ENCODE measurements at regions not wholly inside any gene's neighbourhood (a gene's known extent, or its start where the extent isn't known, plus 50 kb on each side); places are given as distances from the start of the nearest gene placed in this dataset.

GRCh38 chr10:113239566-113240350 lies 289.7 kb downstream of the TCF7L2 start:
- TF ChIP-seq CTCF (conservative IDR thresholded peaks at IDR 0.05; ENCODE audit: low read length) = no peak
- DNase-seq (ENCODE audit: low read depth) = no peak
- H3K4me3 ChIP-seq (ENCODE audit: low read length) = no peak overlapping the region

- no peak for TF ChIP-seq CTCF (conservative IDR thresholded peaks at IDR 0.05; ENCODE audit: low read length)
- DNase-seq (ENCODE audit: low read depth) = no peak
- no peak overlapping the region for H3K4me3 ChIP-seq (ENCODE audit: low read length)
Observed at GRCh38 chr10:113240736-113241135, 290.7 kb downstream of the TCF7L2 start.

GRCh38 chr10:113241599-113242360 lies 291.7 kb downstream of the TCF7L2 start:
- TF ChIP-seq CTCF (conservative IDR thresholded peaks at IDR 0.05; ENCODE audit: low read length) = no peak
- DNase-seq (ENCODE audit: low read depth) = no peak
- no peak overlapping the region for H3K4me3 ChIP-seq (ENCODE audit: low read length)

GRCh38 chr10:113243311-113243710 lies 293.3 kb downstream of the TCF7L2 start:
- TF ChIP-seq CTCF (conservative IDR thresholded peaks at IDR 0.05; ENCODE audit: low read length) = no peak
- H3K4me3 ChIP-seq (ENCODE audit: low read length) = no peak overlapping the region
- DNase-seq (ENCODE audit: low read depth) = no peak

- DNase-seq (ENCODE audit: low read depth) = no peak
- no peak overlapping the region for H3K4me3 ChIP-seq (ENCODE audit: low read length)
- TF ChIP-seq CTCF (conservative IDR thresholded peaks at IDR 0.05; ENCODE audit: low read length) = no peak
Observed at GRCh38 chr10:113244750-113245149, 294.7 kb downstream of the TCF7L2 start.

GRCh38 chr10:113245286-113245685 lies 295.2 kb downstream of the TCF7L2 start:
- no peak for DNase-seq (ENCODE audit: low read depth)
- H3K4me3 ChIP-seq (ENCODE audit: low read length) = no peak overlapping the region
- TF ChIP-seq CTCF (conservative IDR thresholded peaks at IDR 0.05; ENCODE audit: low read length) = no peak

- DNase-seq (ENCODE audit: low read depth) = no peak
- TF ChIP-seq CTCF (conservative IDR thresholded peaks at IDR 0.05; ENCODE audit: low read length) = no peak
- no peak overlapping the region for H3K4me3 ChIP-seq (ENCODE audit: low read length)
Observed at GRCh38 chr10:113247050-113247449, 297.0 kb downstream of the TCF7L2 start.

Measured in AG10803 (cell line).